Nephron progenitor cell (in vitro differentiated cells): ENCODE measurements at regions not wholly inside any gene's neighbourhood (a gene's known extent, or its start where the extent isn't known, plus 50 kb on each side); places are given as distances from the start of the nearest gene placed in this dataset.

Source experiments
- DNase-seq: peaks from one replicate; pipeline ENCODE4 v3.0.0; 2021
- H3K27ac Mint-ChIP-seq: 2 replicates; pipeline ENCODE4 v1.8.0; 2021; ENCODE audit warnings: mild to moderate bottlenecking, moderate library complexity, mixed read lengths
- H3K27me3 Mint-ChIP-seq: 2 replicates; pipeline ENCODE4 v1.8.0; 2021; ENCODE audit warnings: mild to moderate bottlenecking, low read depth, mixed read lengths; ENCODE audit not compliant: poor library complexity
- H3K36me3 Mint-ChIP-seq: 2 replicates; pipeline ENCODE4 v1.8.0; 2021; ENCODE audit warnings: low read depth, mixed read lengths
- H3K4me1 Mint-ChIP-seq: 2 replicates; pipeline ENCODE4 v1.8.0; 2021; ENCODE audit warnings: mixed read lengths
- H3K4me3 Mint-ChIP-seq: 2 replicates; pipeline ENCODE4 v1.8.0; 2021; ENCODE audit warnings: mild to moderate bottlenecking, moderate library complexity, mixed read lengths
- H3K9me3 Mint-ChIP-seq: 2 replicates; pipeline ENCODE4 v1.8.0; 2021; ENCODE audit warnings: mild to moderate bottlenecking, moderate library complexity, mixed read lengths
- TF ChIP-seq, protein P1 (sequence below): fragments of 200-600 bp; sonication (generic); IDR thresholded peaks from 2 replicates; pipeline ENCODE4 v1.5.0; 2021; ENCODE audit warnings: antibody characterized with exemption

DNA sequence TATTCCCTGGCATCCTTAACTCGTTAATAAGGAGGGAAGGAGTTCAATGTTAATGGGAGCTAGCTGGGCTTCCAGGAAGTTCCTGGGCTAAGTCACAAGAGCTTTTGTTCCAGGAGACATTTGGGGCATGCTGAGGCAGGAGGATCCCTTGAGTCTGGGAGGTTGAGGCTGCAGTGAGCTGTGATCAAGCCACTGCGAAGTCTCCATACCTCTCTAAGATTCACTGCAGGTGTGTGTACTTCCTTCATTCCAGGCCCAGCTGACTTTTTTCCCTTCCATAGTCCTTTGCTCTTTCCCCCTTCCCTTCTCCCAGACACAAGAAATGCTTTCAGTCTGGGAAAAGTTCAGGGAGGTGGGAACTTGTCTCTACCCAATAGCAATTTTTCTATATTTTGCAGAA lies 489.8 kb downstream of the NPIPA7 start:
- Mint-ChIP-seq H3K36me3 (no peaks in the 10 kb centered on the region), H3K27me3 (peaks cover 70% of the 10 kb centered on the region), H3K4me1 (peaks cover 4% of the 10 kb centered on the region), H3K4me3 (no peak overlapping the region), H3K27ac (no peak overlapping the region), H3K9me3 (no peaks in the 10 kb centered on the region)
- TF ChIP-seq, protein P1, sequence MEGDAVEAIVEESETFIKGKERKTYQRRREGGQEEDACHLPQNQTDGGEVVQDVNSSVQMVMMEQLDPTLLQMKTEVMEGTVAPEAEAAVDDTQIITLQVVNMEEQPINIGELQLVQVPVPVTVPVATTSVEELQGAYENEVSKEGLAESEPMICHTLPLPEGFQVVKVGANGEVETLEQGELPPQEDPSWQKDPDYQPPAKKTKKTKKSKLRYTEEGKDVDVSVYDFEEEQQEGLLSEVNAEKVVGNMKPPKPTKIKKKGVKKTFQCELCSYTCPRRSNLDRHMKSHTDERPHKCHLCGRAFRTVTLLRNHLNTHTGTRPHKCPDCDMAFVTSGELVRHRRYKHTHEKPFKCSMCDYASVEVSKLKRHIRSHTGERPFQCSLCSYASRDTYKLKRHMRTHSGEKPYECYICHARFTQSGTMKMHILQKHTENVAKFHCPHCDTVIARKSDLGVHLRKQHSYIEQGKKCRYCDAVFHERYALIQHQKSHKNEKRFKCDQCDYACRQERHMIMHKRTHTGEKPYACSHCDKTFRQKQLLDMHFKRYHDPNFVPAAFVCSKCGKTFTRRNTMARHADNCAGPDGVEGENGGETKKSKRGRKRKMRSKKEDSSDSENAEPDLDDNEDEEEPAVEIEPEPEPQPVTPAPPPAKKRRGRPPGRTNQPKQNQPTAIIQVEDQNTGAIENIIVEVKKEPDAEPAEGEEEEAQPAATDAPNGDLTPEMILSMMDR: no peak
- no peak for DNase-seq

DNA sequence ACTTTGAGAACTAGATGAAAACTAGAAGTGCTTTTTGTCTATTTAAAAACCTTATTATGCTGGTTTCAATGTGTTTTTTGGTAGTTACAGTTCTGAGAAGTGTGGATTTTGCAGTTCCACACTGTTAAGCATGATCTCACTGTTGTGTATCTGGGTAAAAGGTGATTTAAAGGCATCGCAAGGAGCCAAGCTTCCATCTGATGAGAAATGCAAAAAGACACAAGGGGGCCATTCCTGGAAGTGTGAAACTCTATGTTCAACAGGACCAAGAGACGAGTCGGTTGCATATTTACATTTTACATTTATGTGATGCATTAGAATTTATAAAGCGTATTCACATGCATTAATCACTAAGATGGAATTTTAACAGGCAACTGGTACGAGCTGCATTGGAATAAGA lies 490.8 kb downstream of the NPIPA7 start:
- Mint-ChIP-seq H3K4me1 (peaks cover 4% of the 10 kb centered on the region), H3K36me3 (no peaks in the 10 kb centered on the region), H3K4me3 (no peak overlapping the region), H3K27ac (no peak overlapping the region), H3K27me3 (peaks cover 70% of the 10 kb centered on the region), H3K9me3 (no peaks in the 10 kb centered on the region)
- TF ChIP-seq, protein P1: no peak
- DNase-seq: no peak

- no peak for DNase-seq
Measured at GRCh38 chr16:16871196-16871595, 492.3 kb downstream of the NPIPA7 start.

DNA sequence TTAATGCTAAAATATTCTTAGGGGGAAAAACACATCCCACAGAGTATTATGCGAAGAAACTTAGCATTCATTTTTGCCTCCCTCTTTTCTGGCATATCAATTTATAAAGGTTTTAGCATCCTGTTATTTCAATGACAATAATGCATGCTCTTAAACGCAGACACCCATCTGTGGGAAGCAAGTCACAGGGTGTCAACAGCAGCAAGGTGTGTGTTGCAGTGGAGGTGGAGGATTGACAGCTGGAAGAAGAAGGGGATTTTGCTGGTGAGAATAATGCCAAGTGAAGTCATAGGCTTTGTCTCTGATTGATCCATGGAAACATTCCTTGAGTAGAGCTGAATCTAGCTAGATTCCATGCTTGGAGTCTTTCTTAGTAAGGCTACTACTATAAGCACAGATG lies 498.1 kb downstream of the NPIPA7 start:
- no peaks in the 10 kb centered on the region for H3K36me3 Mint-ChIP-seq
- H3K27me3 Mint-ChIP-seq: peaks cover 39% of the 10 kb centered on the region
- H3K9me3 Mint-ChIP-seq: no peaks in the 10 kb centered on the region
- TF ChIP-seq, protein P1: no peak
- no peak overlapping the region for H3K4me3 Mint-ChIP-seq
- no peak for DNase-seq
- H3K27ac Mint-ChIP-seq: no peak overlapping the region
- H3K4me1 Mint-ChIP-seq: no peaks in the 10 kb centered on the region

More at GRCh38 chr16:16871196-16871595, 492.3 kb downstream of the NPIPA7 start:
- Mint-ChIP-seq H3K9me3 (no peaks in the 10 kb centered on the region), H3K4me3 (no peak overlapping the region), H3K36me3 (no peaks in the 10 kb centered on the region), H3K27me3 (peaks cover 69% of the 10 kb centered on the region), H3K4me1 (peaks cover 4% of the 10 kb centered on the region), H3K27ac (no peak overlapping the region)
- TF ChIP-seq, protein P1: no peak

GRCh38 chr16:16879567-16880251 lies 500.8 kb downstream of the NPIPA7 start:
- Mint-ChIP-seq H3K36me3 (no peaks in the 10 kb centered on the region), H3K27me3 (peaks cover 32% of the 10 kb centered on the region), H3K4me3 (no peak overlapping the region), H3K9me3 (no peaks in the 10 kb centered on the region), H3K27ac (no peak overlapping the region), H3K4me1 (no peaks in the 10 kb centered on the region)
- DNase-seq: no peak
- TF ChIP-seq, protein P1: no peak

DNA sequence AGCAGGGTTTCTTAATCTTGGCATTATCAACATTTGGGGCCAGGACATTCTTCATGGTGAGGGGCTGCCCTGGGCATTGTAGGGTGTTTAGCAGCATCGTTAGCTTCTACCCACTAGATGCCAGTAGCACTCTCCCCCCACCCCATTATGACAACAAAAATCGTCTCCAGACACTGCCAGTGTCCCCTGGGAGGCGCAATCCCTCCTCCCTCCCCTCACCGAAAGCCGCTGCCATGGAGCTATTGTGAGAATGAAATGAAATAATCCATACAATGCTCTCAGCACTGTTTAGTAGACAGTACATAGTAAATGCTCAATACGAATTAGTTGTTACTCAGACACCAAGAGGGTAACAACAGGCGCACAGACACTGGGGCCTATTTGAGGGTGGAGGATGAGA lies 502.9 kb downstream of the NPIPA7 start:
- TF ChIP-seq, protein P1: no peak
- Mint-ChIP-seq H3K36me3 (no peaks in the 10 kb centered on the region), H3K9me3 (no peaks in the 10 kb centered on the region), H3K4me1 (no peaks in the 10 kb centered on the region), H3K4me3 (no peak overlapping the region), H3K27ac (no peak overlapping the region), H3K27me3 (peaks cover 22% of the 10 kb centered on the region)
- DNase-seq: no peak
